Esophagus squamous epithelium (tissue), 5 donors: ENCODE measurements at regions not wholly inside any gene's neighbourhood (a gene's known extent, or its start where the extent isn't known, plus 50 kb on each side); places are given as distances from the start of the nearest gene placed in this dataset.
"Not testable (repeated sequence)": the region's sequence is repeated elsewhere in the genome, so short reads cannot be mapped to it uniquely, and the experiment has no call there.

Source experiments
- DNase-seq: peaks from one replicate; lab custom pipeline; 2025; lab: John Stamatoyannopoulos, UW
- H3K27ac ChIP-seq, 4 donors: fragments of 200-600 bp; sonication (generic); one replicate each; pipeline ENCODE4 v1.5.1; 2016 to 2019; ENCODE audit warnings: mild to moderate bottlenecking in 1 of 4
- H3K27me3 ChIP-seq, 4 donors: fragments of 200-600 bp; sonication (generic); 1 replicate in 3 of 4; 2 replicates in 1 of 4; pipeline versions ENCODE4 v1.5.1 to v1.6.0; 2017 to 2021; ENCODE audit warnings: antibody characterized with exemption in 1 of 4
- H3K36me3 ChIP-seq, 3 donors: fragments of 200-600 bp; sonication (generic); one replicate each; pipeline ENCODE4 v1.5.1; 2016 to 2019
- H3K4me1 ChIP-seq, 3 donors: fragments of 200-600 bp; sonication (generic); one replicate each; pipeline ENCODE4 v1.5.1; 2017 to 2019
- H3K4me3 ChIP-seq, 4 donors: fragments of 200-600 bp; sonication (generic); 1 replicate in 3 of 4; 2 replicates in 1 of 4; pipeline ENCODE4 v1.5.1; 2016 to 2019; ENCODE audit warnings: mild to moderate bottlenecking in 2 of 4, moderate library complexity in 1 of 4
- H3K9me3 ChIP-seq, 3 donors: fragments of 200-600 bp; sonication (generic); one replicate each; pipeline ENCODE4 v1.5.1; 2016 to 2019
- CTCF ChIP-seq, 6 experiments: fragments of 450-650 bp in 4 of 6; fragments of 200-600 bp in 2 of 6; sonication (generic) in 2 of 6; IDR thresholded peaks; one replicate each; pipeline ENCODE4 v1.5.1; 2016 to 2019; ENCODE audit warnings: antibody characterized with exemption in 6 of 6, mild to moderate bottlenecking in 4 of 6, moderate library complexity in 4 of 6
- POLR2A ChIP-seq, 4 donors: fragments of 450-650 bp; IDR thresholded peaks; one replicate each; pipeline ENCODE4 v1.6.1; 2017; ENCODE audit warnings: antibody characterized with exemption in 4 of 4, mild to moderate bottlenecking in 4 of 4, moderate library complexity in 3 of 4
- WGBS, 2 donors: methylation state at CpG; one replicate each; pipeline ENCODE4 v1.1.5; 2018; 5-methylcytosine and 5-hydroxymethylcytosine counted together
- intact Hi-C: fragments of 100-400 bp; cut with DNase I; formaldehyde crosslinking; loops from one replicate; pipeline ENCODE4 v1.15.0; 2022
- donor health status: DM: yes; HTN: yes; CAD: no.

GRCh38 chr1:230493264-230493663 is 67.1 kb upstream of the PGBD5 start:
- WGBS, 2 donors: 50 to 57% methylated on average over 3 of the region's 3 CpGs
- no peaks in the 10 kb centered on the region for H3K9me3 ChIP-seq

GRCh38 chr1:230490436-230490835 is 64.3 kb upstream of the PGBD5 start:
- no peak for DNase-seq
- no peaks in the 10 kb centered on the region for H3K4me1 ChIP-seq
- intact Hi-C loops: no loop called here
- H3K4me3 ChIP-seq: no peak overlapping the region
- H3K27ac ChIP-seq: no peak overlapping the region
- H3K27me3 ChIP-seq: peaks cover 0 to 14% (median 0%) of the 10 kb centered on the region in 4 donors
- 95 to 100% methylated on average over 2 of the region's 2 CpGs for WGBS, 2 donors
- no peak for TF ChIP-seq CTCF (IDR thresholded peaks at IDR 0.05)
- TF ChIP-seq POLR2A (IDR thresholded peaks at IDR 0.05): no peak
- H3K36me3 ChIP-seq: no peaks in the 10 kb centered on the region
- H3K9me3 ChIP-seq: no peaks in the 10 kb centered on the region

More at GRCh38 chr1:230493264-230493663, 67.1 kb upstream of the PGBD5 start:
- Histone ChIP-seq H3K4me3 (no peak overlapping the region), H3K36me3 (no peaks in the 10 kb centered on the region), H3K27me3 (peaks cover 0 to 31% (median 0%) of the 10 kb centered on the region in 4 donors), H3K27ac (no peak overlapping the region), H3K4me1 (no peaks in the 10 kb centered on the region)
- intact Hi-C loops: no loop called here
- DNase-seq: no peak
- TF ChIP-seq POLR2A (IDR thresholded peaks at IDR 0.05) (no peak), CTCF (IDR thresholded peaks at IDR 0.05) (no peak)

- Histone ChIP-seq H3K27me3 (peaks cover 0 to 16% (median 0%) of the 10 kb centered on the region in 4 donors), H3K9me3 (no peaks in the 10 kb centered on the region), H3K4me1 (no peaks in the 10 kb centered on the region), H3K4me3 (no peak overlapping the region), H3K27ac (no peak overlapping the region), H3K36me3 (no peaks in the 10 kb centered on the region)
- no peak for DNase-seq
- 67 to 77% methylated on average over 4 of the region's 4 CpGs for WGBS, 2 donors
- TF ChIP-seq POLR2A (IDR thresholded peaks at IDR 0.05) (no peak), CTCF (IDR thresholded peaks at IDR 0.05) (no peak)
- intact Hi-C loops: no loop called here
Measured at GRCh38 chr1:230487773-230488428, 61.8 kb upstream of the PGBD5 start.

DNA sequence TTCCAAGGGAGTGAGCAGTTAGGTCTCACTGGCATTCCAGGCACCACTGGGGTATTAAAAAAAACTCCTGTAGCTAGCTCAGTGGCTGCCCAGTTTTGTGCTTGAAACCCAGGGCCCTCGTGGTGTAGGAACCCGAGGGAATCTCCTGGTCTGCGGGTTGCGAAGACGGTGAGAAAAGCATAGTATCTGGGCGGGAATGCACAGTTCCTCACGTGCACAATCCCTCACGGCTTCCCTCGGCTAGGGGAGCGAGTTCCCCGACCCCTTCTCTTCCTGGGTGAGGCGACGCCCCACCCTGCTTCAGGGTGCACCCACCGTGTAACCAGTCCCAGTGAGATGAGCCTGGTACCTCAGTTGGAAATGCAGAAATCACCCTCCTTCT is 50.5 kb upstream of the PGBD5 start:
- H3K9me3 ChIP-seq: no peaks in the 10 kb centered on the region
- no peaks in the 10 kb centered on the region for H3K4me1 ChIP-seq
- intact Hi-C loops: no loop called here
- H3K27me3 ChIP-seq: peaks cover 0 to 28% (median 0%) of the 10 kb centered on the region in 4 donors
- TF ChIP-seq CTCF (IDR thresholded peaks at IDR 0.05) (no peak), POLR2A (IDR thresholded peaks at IDR 0.05) (no peak)
- no peak overlapping the region for H3K27ac ChIP-seq
- no peak overlapping the region for H3K4me3 ChIP-seq
- no peaks in the 10 kb centered on the region for H3K36me3 ChIP-seq
- 62 to 75% methylated on average over 12 of the region's 14 CpGs for WGBS, 2 donors
- no peak for DNase-seq

- H3K27ac ChIP-seq, H3K36me3 ChIP-seq, H3K4me3 ChIP-seq, DNase-seq, H3K9me3 ChIP-seq, intact Hi-C loops, H3K4me1 ChIP-seq: not testable (repeated sequence)
- H3K27me3 ChIP-seq: peaks cover 0 to 28% (median 0%) of the 10 kb centered on the region in 4 donors
- WGBS, 2 donors: 45 to 70% methylated on average over 2 to 3 of the region's 12 CpGs
Measured at GRCh38 chr1:230475856-230476621, 49.9 kb upstream of the PGBD5 start.
